ENCODE measurements at regions not wholly inside any gene's neighbourhood (a gene's known extent, or its start where the extent isn't known, plus 50 kb on each side); places are given as distances from the start of the nearest gene placed in this dataset.
"Not testable (repeated sequence)": the region's sequence is repeated elsewhere in the genome, so short reads cannot be mapped to it uniquely, and the experiment has no call there.

DNA sequence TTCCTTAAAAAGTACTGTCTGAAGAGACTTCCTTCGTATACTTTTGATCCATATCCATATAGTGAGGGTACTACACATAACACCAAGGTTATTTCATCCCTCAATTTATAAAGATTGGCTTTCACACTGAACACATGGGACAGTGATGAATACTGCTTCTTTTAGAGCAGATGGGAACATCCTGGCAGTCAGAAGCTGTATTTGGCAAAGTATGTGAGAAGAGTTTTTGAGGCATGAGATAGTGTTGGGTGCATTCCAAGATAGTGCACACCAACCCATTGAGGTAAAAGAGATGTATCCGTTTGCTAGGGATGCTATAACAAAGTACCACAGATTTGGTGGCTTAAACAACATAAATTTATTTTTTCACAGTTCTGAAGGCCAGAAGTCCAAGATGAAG, 141.1 kb downstream of the MOSPD2 start:
- no peak for TF ChIP-seq CTCF (conservative IDR thresholded peaks at IDR 0.05; ENCODE audit: control insufficient read depth, insufficient read depth, low read depth, low read length)
- DNase-seq (ENCODE audit: low read depth): peak; percentile 3
- H3K4me3 ChIP-seq (ENCODE audit: control insufficient read depth, low read depth, low read length): no peak overlapping the region

GRCh38 chrX:15013461-15013860, 140.2 kb downstream of the MOSPD2 start:
- DNase-seq (ENCODE audit: low read depth): no peak
- no peak overlapping the region for H3K4me3 ChIP-seq (ENCODE audit: control insufficient read depth, low read depth, low read length)
- no peak for TF ChIP-seq CTCF (conservative IDR thresholded peaks at IDR 0.05; ENCODE audit: control insufficient read depth, insufficient read depth, low read depth, low read length)

GRCh38 chrX:14997271-14997670, 124.0 kb downstream of the MOSPD2 start:
- TF ChIP-seq CTCF (conservative IDR thresholded peaks at IDR 0.05; ENCODE audit: control insufficient read depth, insufficient read depth, low read depth, low read length): no peak
- no peak overlapping the region for H3K4me3 ChIP-seq (ENCODE audit: control insufficient read depth, low read depth, low read length)
- no peak for DNase-seq (ENCODE audit: low read depth)

- DNase-seq (ENCODE audit: low read depth); H3K4me3 ChIP-seq (ENCODE audit: control insufficient read depth, low read depth, low read length): not testable (repeated sequence)
Measured at GRCh38 chrX:14984425-14984824, 111.2 kb downstream of the MOSPD2 start.
